ENCODE measurements at regions not wholly inside any gene's neighbourhood (a gene's known extent, or its start where the extent isn't known, plus 50 kb on each side); places are given as distances from the start of the nearest gene placed in this dataset.

DNA sequence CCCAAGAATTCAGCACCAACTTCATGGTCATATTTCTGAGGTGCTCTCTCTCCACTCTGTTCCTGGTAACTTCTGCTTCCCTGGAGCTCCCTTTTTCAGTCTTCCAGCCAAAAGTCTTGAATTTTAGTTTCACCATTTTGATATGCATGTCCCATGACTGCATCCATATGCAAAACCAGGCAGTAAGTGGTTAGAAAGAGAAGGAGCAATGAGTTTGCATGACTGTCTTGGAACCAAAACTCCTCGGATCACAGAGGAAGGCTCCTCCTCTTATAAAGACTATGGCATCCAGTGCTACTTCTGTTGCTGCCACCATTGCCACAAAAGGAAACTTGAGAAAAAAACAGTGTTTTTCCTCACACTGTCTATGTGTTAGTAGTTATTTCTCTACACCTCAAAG is 269.1 kb upstream of the GLI3 start:
- TF ChIP-seq, protein P1, sequence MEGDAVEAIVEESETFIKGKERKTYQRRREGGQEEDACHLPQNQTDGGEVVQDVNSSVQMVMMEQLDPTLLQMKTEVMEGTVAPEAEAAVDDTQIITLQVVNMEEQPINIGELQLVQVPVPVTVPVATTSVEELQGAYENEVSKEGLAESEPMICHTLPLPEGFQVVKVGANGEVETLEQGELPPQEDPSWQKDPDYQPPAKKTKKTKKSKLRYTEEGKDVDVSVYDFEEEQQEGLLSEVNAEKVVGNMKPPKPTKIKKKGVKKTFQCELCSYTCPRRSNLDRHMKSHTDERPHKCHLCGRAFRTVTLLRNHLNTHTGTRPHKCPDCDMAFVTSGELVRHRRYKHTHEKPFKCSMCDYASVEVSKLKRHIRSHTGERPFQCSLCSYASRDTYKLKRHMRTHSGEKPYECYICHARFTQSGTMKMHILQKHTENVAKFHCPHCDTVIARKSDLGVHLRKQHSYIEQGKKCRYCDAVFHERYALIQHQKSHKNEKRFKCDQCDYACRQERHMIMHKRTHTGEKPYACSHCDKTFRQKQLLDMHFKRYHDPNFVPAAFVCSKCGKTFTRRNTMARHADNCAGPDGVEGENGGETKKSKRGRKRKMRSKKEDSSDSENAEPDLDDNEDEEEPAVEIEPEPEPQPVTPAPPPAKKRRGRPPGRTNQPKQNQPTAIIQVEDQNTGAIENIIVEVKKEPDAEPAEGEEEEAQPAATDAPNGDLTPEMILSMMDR (IDR thresholded peaks at IDR 0.05), result no peak
- no peaks in the 10 kb centered on the region for H3K9me3 Mint-ChIP-seq
- ChIA-PET CTCF (no interaction called here), POLR2A (no interaction called here)
- no peaks in the 10 kb centered on the region for H3K27me3 Mint-ChIP-seq
- DNase-seq, result no peak
- H3K4me1 Mint-ChIP-seq, result no peaks in the 10 kb centered on the region
- no peak for ATAC-seq (ENCODE audit: low read depth)
- intact Hi-C loops (cut with micrococcal nuclease), result no loop called here
- H3K4me3 Mint-ChIP-seq, result no peak overlapping the region
- H3K36me3 Mint-ChIP-seq (ENCODE audit: low read depth), result no peaks in the 10 kb centered on the region
- H3K27ac Mint-ChIP-seq, result no peak overlapping the region

DNA sequence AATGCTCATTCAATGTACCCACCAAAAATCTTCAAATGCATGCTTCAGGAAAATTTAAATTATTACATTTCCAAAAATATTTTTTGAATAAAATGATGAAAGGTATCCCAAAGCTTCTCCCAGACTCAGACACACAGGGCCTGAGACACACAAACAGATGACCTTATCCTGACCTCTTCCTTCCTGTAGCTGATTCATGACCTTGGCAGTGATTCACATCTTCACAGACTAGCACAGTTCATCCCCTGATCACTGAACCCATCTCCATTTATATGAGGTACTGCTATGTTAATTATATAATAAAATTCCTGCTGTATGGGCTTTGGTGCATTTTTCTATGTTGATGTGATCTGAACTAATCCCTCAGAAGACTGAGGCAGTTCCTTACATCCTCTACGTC is 265.0 kb upstream of the GLI3 start:
- TF ChIP-seq, protein P1 (IDR thresholded peaks at IDR 0.05), result no peak
- H3K4me1 Mint-ChIP-seq, result no peaks in the 10 kb centered on the region
- no peaks in the 10 kb centered on the region for H3K27me3 Mint-ChIP-seq
- H3K27ac Mint-ChIP-seq, result no peak overlapping the region
- ChIA-PET POLR2A (no interaction called here), CTCF (no interaction called here)
- H3K36me3 Mint-ChIP-seq (ENCODE audit: low read depth), result no peaks in the 10 kb centered on the region
- intact Hi-C loops (cut with micrococcal nuclease), result no loop called here
- ATAC-seq (ENCODE audit: low read depth), result no peak
- H3K9me3 Mint-ChIP-seq, result no peaks in the 10 kb centered on the region
- H3K4me3 Mint-ChIP-seq, result no peak overlapping the region
- DNase-seq, result no peak

DNA sequence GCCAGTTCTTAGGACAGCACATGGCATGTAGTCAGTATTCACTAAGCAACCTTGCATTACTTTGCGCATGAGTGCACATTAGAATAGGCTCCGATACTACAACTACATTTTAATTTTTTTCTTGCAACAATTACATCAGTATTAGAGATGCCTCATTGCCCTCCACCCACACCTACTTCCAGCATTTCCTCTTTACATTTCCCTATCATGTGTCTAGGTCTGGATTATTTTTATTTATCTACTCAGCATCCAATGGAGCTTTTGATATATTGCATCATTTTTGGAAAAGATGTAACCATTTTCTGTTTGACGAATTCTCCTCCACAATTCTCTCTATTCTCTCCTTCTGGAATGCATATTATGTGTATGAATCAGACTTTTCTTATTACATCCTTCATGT is 258.2 kb upstream of the GLI3 start:
- no peak for ATAC-seq (ENCODE audit: low read depth)
- Mint-ChIP-seq H3K4me1 (no peaks in the 10 kb centered on the region), H3K27ac (no peak overlapping the region), H3K4me3 (no peak overlapping the region), H3K36me3 (ENCODE audit: low read depth) (no peaks in the 10 kb centered on the region), H3K9me3 (no peaks in the 10 kb centered on the region), H3K27me3 (peaks cover 18% of the 10 kb centered on the region)
- ChIA-PET CTCF (no interaction called here), POLR2A (no interaction called here)
- intact Hi-C loops (cut with micrococcal nuclease), result no loop called here
- TF ChIP-seq, protein P1 (IDR thresholded peaks at IDR 0.05), result no peak
- DNase-seq, result no peak

DNA sequence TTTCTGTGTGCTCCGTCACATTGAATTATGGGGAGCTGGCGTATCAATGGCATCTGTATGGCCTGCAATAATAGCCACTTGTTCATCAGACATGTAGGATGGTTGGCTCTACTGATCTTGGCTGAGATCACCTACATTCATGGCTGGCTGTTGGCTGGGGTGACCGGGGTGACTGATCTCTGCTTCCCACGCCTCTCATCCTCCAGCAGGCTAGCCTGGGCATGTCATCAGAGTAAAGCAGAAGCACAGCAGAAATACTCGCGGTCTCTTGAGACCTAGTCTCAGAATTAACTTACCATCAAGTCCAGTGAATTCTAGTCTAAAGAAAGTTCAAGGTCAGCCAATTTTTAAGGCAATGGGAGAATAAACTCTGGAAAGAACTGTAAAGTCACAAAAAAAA is 257.7 kb upstream of the GLI3 start:
- CTCF ChIA-PET, result no interaction called here
- Mint-ChIP-seq H3K36me3 (ENCODE audit: low read depth) (no peaks in the 10 kb centered on the region), H3K27ac (no peak overlapping the region), H3K9me3 (no peaks in the 10 kb centered on the region), H3K27me3 (peaks cover 18% of the 10 kb centered on the region), H3K4me1 (no peaks in the 10 kb centered on the region), H3K4me3 (no peak overlapping the region)
- POLR2A ChIA-PET, result no interaction called here
- ATAC-seq (ENCODE audit: low read depth) (no peak), DNase-seq (no peak)
- intact Hi-C loops (cut with micrococcal nuclease), result no loop called here
- TF ChIP-seq, protein P1 (IDR thresholded peaks at IDR 0.05), result no peak

DNA sequence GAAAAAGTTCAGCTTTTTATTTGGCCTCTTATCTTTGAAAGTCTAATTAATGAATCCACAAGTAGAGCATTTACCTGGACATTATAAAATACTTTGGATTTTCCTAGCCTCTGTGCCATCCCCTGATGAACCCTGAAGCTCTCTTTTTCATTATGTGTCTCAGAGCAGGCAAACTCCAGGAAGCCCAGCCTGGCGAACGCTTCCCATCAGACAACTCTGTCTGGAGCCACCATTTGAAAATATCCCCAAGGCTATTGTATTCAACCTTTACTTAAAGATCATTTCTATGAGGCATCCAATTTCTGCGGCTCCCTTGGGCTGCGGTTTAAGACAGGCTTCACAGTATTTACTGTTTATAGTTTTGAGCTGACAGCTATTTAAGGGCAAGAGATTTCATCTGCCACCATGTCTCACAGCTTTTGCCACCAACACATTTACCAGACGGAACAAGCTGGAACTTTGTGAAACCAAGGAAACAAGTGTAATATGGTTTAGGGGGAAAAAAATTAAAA is 257.2 kb upstream of the GLI3 start:
- TF ChIP-seq, protein P1 (IDR thresholded peaks at IDR 0.05), result no peak
- no peaks in the 10 kb centered on the region for H3K36me3 Mint-ChIP-seq (ENCODE audit: low read depth)
- no peaks in the 10 kb centered on the region for H3K9me3 Mint-ChIP-seq
- no peak overlapping the region for H3K4me3 Mint-ChIP-seq
- DNase-seq (no peak), ATAC-seq (ENCODE audit: low read depth) (no peak)
- H3K4me1 Mint-ChIP-seq, result no peaks in the 10 kb centered on the region
- ChIA-PET CTCF (no interaction called here), POLR2A (no interaction called here)
- H3K27me3 Mint-ChIP-seq, result peaks cover 18% of the 10 kb centered on the region
- no peak overlapping the region for H3K27ac Mint-ChIP-seq
- intact Hi-C loops (cut with micrococcal nuclease), result no loop called here

All from activated B cell treated with CpG ODN at 0.5 μM for 24 hours (primary cell).